ENCODE measurements at regions not wholly inside any gene's neighbourhood (a gene's known extent, or its start where the extent isn't known, plus 50 kb on each side); places are given as distances from the start of the nearest gene placed in this dataset.

GRCh38 chr6:21780141-21780540 is 186.6 kb downstream of the SOX4 start:
- TF ChIP-seq TEAD4 (IDR thresholded peaks at IDR 0.05): no peak
- no peak for TF ChIP-seq EGR1 (IDR thresholded peaks at IDR 0.05)
- TF ChIP-seq TCF12 (IDR thresholded peaks at IDR 0.05; ENCODE audit: low read depth): no peak
- TF ChIP-seq USF1 (IDR thresholded peaks at IDR 0.05): no peak
- no peak for TF ChIP-seq FOXM1 (IDR thresholded peaks at IDR 0.05; ENCODE audit: borderline replicate concordance, low read depth)
- no peak for TF ChIP-seq CEBPB (IDR thresholded peaks at IDR 0.05)
- TF ChIP-seq MAX (IDR thresholded peaks at IDR 0.05): no peak
- no peak for TF ChIP-seq REST (IDR thresholded peaks at IDR 0.05; ENCODE audit: low read depth)
- no peak for TF ChIP-seq YY1 (IDR thresholded peaks at IDR 0.05; ENCODE audit: low read depth)
- no peak for TF ChIP-seq RAD21 (IDR thresholded peaks at IDR 0.05; ENCODE audit: low read depth)
- TF ChIP-seq NFIC (IDR thresholded peaks at IDR 0.05): no peak
- no peak for TF ChIP-seq TAF1 (IDR thresholded peaks at IDR 0.05; ENCODE audit: low read depth)
- no peak for TF ChIP-seq CREB1 (IDR thresholded peaks at IDR 0.05; ENCODE audit: low read depth)
- TF ChIP-seq EP300 (IDR thresholded peaks at IDR 0.05; ENCODE audit: borderline replicate concordance): no peak
- no peak for TF ChIP-seq ZBTB7A (IDR thresholded peaks at IDR 0.05; ENCODE audit: low read depth)

- no peak for TF ChIP-seq TEAD4 (IDR thresholded peaks at IDR 0.05)
- no peak for TF ChIP-seq CREB1 (IDR thresholded peaks at IDR 0.05; ENCODE audit: low read depth)
- no peak for TF ChIP-seq NFIC (IDR thresholded peaks at IDR 0.05)
- TF ChIP-seq REST (IDR thresholded peaks at IDR 0.05; ENCODE audit: low read depth): no peak
- no peak for TF ChIP-seq YY1 (IDR thresholded peaks at IDR 0.05; ENCODE audit: low read depth)
- TF ChIP-seq TAF1 (IDR thresholded peaks at IDR 0.05; ENCODE audit: low read depth): no peak
- no peak for TF ChIP-seq USF1 (IDR thresholded peaks at IDR 0.05)
These were observed 187.1 kb downstream of the SOX4 start for GRCh38 chr6:21780679-21781078.

GRCh38 chr6:21781128-21781527 is 187.6 kb downstream of the SOX4 start:
- TF ChIP-seq USF1 (IDR thresholded peaks at IDR 0.05): no peak
- TF ChIP-seq TEAD4 (IDR thresholded peaks at IDR 0.05): no peak
- TF ChIP-seq REST (IDR thresholded peaks at IDR 0.05; ENCODE audit: low read depth): no peak
- TF ChIP-seq CREB1 (IDR thresholded peaks at IDR 0.05; ENCODE audit: low read depth): no peak

- TF ChIP-seq USF1 (IDR thresholded peaks at IDR 0.05) (no peak), ZBTB7A (IDR thresholded peaks at IDR 0.05; ENCODE audit: low read depth) (no peak), TAF1 (IDR thresholded peaks at IDR 0.05; ENCODE audit: low read depth) (no peak), EP300 (IDR thresholded peaks at IDR 0.05; ENCODE audit: borderline replicate concordance) (no peak), EGR1 (IDR thresholded peaks at IDR 0.05) (no peak), REST (IDR thresholded peaks at IDR 0.05; ENCODE audit: low read depth) (no peak), NFIC (IDR thresholded peaks at IDR 0.05) (no peak), CEBPB (IDR thresholded peaks at IDR 0.05) (no peak), TEAD4 (IDR thresholded peaks at IDR 0.05) (no peak), YY1 (IDR thresholded peaks at IDR 0.05; ENCODE audit: low read depth) (no peak), CREB1 (IDR thresholded peaks at IDR 0.05; ENCODE audit: low read depth) (no peak)
These were observed 191.6 kb downstream of the SOX4 start for GRCh38 chr6:21785164-21785563.
